Erythroblast (primary cell): ENCODE measurements at regions not wholly inside any gene's neighbourhood (a gene's known extent, or its start where the extent isn't known, plus 50 kb on each side); places are given as distances from the start of the nearest gene placed in this dataset.

Source experiments
- GATA1 ChIP-seq: IDR thresholded peaks from 2 replicates; pipeline ENCODE4 v1.6.1; 2011; ENCODE audit warnings: low read depth, mild to moderate bottlenecking, control low read depth, low read length, moderate library complexity
- POLR2A ChIP-seq: IDR thresholded peaks from 2 replicates; pipeline ENCODE4 v1.6.1; 2011; ENCODE audit warnings: mild to moderate bottlenecking, low read length

GRCh38 chr3:69671082-69671952 is 67.9 kb upstream of the MITF start:
- no peak for TF ChIP-seq POLR2A
- TF ChIP-seq GATA1: no peak
